ENCODE measurements at regions not wholly inside any gene's neighbourhood (a gene's known extent, or its start where the extent isn't known, plus 50 kb on each side); places are given as distances from the start of the nearest gene placed in this dataset.

- TF ChIP-seq, protein P1, sequence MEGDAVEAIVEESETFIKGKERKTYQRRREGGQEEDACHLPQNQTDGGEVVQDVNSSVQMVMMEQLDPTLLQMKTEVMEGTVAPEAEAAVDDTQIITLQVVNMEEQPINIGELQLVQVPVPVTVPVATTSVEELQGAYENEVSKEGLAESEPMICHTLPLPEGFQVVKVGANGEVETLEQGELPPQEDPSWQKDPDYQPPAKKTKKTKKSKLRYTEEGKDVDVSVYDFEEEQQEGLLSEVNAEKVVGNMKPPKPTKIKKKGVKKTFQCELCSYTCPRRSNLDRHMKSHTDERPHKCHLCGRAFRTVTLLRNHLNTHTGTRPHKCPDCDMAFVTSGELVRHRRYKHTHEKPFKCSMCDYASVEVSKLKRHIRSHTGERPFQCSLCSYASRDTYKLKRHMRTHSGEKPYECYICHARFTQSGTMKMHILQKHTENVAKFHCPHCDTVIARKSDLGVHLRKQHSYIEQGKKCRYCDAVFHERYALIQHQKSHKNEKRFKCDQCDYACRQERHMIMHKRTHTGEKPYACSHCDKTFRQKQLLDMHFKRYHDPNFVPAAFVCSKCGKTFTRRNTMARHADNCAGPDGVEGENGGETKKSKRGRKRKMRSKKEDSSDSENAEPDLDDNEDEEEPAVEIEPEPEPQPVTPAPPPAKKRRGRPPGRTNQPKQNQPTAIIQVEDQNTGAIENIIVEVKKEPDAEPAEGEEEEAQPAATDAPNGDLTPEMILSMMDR (conservative IDR thresholded peaks at IDR 0.05 in 1 of 2, IDR thresholded peaks at IDR 0.05 in 1 of 2; ENCODE audit: extremely low read depth in 1 of 2, insufficient read depth in 1 of 2, low read depth in 1 of 2, low read length in 2 of 2) = no peak
- no peak for TF ChIP-seq EZH2 (IDR thresholded peaks at IDR 0.05; ENCODE audit: borderline replicate concordance, low read length)
Measured at GRCh38 chr7:106185719-106186118, 73.6 kb upstream of the SYPL1 start.

All from mammary epithelial cell (primary cell).